ENCODE measurements at regions not wholly inside any gene's neighbourhood (a gene's known extent, or its start where the extent isn't known, plus 50 kb on each side); places are given as distances from the start of the nearest gene placed in this dataset.

- TF ChIP-seq SIN3A (IDR thresholded peaks at IDR 0.05; ENCODE audit: borderline replicate concordance, insufficient read depth, low read length) (no peak), TAF1 (IDR thresholded peaks at IDR 0.05; ENCODE audit: borderline replicate concordance, insufficient read depth, low read length) (no peak), POLR2AphosphoS5 (IDR thresholded peaks at IDR 0.05; ENCODE audit: low read depth, low read length) (no peak)
Measured at GRCh38 chr16:5449901-5450300, 352.3 kb upstream of the EEF2KMT start.
